ENCODE measurements at regions not wholly inside any gene's neighbourhood (a gene's known extent, or its start where the extent isn't known, plus 50 kb on each side); places are given as distances from the start of the nearest gene placed in this dataset.

DNA sequence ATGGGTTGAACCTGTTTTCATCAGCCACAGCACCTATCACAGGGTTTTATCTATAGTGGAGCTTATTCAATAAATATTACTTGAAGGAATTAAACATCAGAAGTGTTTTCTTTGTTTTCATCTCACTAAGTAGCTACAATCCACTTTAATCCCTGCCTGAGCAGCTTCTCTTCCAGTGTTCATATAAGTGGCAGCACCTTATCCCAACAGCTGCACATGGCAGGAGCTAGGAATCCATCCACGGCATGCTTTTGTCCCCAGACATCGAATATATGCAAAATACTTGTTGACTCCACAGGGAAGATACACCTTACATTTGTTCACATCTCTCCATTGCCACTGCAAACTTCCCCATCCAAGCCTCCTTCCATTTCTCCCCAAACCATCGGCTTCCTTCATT lies 549.8 kb upstream of the FAM241A start:
- no peak overlapping the region for H2AK9ac ChIP-seq (replicated peaks; ENCODE audit: low read depth, low read length, poor library complexity)
- H4K91ac ChIP-seq (ENCODE audit: insufficient read depth, low read depth, low read length): no peak overlapping the region
- no peaks in the 10 kb centered on the region for H3K9me3 ChIP-seq (ENCODE audit: control insufficient read depth, insufficient read depth, low read length)
- dilution Hi-C loops (cut with HindIII; ENCODE audit: low sequenced_read_pairs, unreplicated experiment) (no loop called here), intact Hi-C loops (cut with micrococcal nuclease) (no loop called here), in situ Hi-C loops (cut with MboI; ENCODE audit: low sequenced_read_pairs) (no loop called here)
- no peak overlapping the region for H3K4me3 ChIP-seq (ENCODE audit: insufficient read depth, low read depth, low read length)
- H4K5ac ChIP-seq (ENCODE audit: low read depth, low read length): no peak overlapping the region
- no peak overlapping the region for H3K14ac ChIP-seq (replicated peaks; ENCODE audit: low read depth, low read length)
- no peak overlapping the region for H3K4ac ChIP-seq (ENCODE audit: low read depth, low read length)
- BruUV-seq (replicated peaks): no TSS peak
- H2BK20ac ChIP-seq (ENCODE audit: low read depth, low read length): no peak overlapping the region
- H4K8ac ChIP-seq (ENCODE audit: low read depth in 2 of 2, low read length in 2 of 2): no peak overlapping the region
- no peak overlapping the region for H3K27ac ChIP-seq (ENCODE audit: insufficient read depth, low read length)
- H3K79me1 ChIP-seq (ENCODE audit: low read depth in 1 of 2, low read length in 2 of 2): no peaks in the 10 kb centered on the region
- H2BK120ac ChIP-seq (ENCODE audit: low read depth, low read length): no peak overlapping the region
- no peak overlapping the region for H2AK5ac ChIP-seq (ENCODE audit: low read depth, low read length)
- no peaks in the 10 kb centered on the region for H4K20me1 ChIP-seq (ENCODE audit: insufficient read depth, low read length)
- H3K27me3 ChIP-seq (ENCODE audit: control insufficient read depth, insufficient read depth, low read length): no peaks in the 10 kb centered on the region
- H3K4me1 ChIP-seq (ENCODE audit: control insufficient read depth, insufficient read depth, low read length): no peaks in the 10 kb centered on the region
- TF ChIP-seq NFE2L2 (IDR thresholded peaks at IDR 0.05; ENCODE audit: low read depth, low read length) (no peak), MAFK (IDR thresholded peaks at IDR 0.05; ENCODE audit: low read depth, low read length) (no peak), MAZ (IDR thresholded peaks at IDR 0.05; ENCODE audit: borderline replicate concordance, low read depth, low read length) (no peak), BHLHE40 (IDR thresholded peaks at IDR 0.05; ENCODE audit: low read depth, low read length) (no peak), CHD1 (IDR thresholded peaks at IDR 0.05; ENCODE audit: low read depth, low read length) (no peak), RCOR1 (IDR thresholded peaks at IDR 0.05; ENCODE audit: insufficient replicate concordance, low read length) (no peak), SMC3 (IDR thresholded peaks at IDR 0.05; ENCODE audit: low read depth, low read length) (no peak), POLR2A (IDR thresholded peaks at IDR 0.05; ENCODE audit: low read depth, low read length) (no peak), FOS (IDR thresholded peaks at IDR 0.05; ENCODE audit: low read depth, low read length) (no peak), CEBPB (IDR thresholded peaks at IDR 0.05; ENCODE audit: low read depth, low read length) (no peak), RAD21 (IDR thresholded peaks at IDR 0.05; ENCODE audit: low read length) (no peak), MXI1 (IDR thresholded peaks at IDR 0.05; ENCODE audit: borderline replicate concordance, low read depth, low read length) (no peak), RFX5 (IDR thresholded peaks at IDR 0.05; ENCODE audit: low read depth, low read length) (no peak)
- TF ChIP-seq, protein P1, sequence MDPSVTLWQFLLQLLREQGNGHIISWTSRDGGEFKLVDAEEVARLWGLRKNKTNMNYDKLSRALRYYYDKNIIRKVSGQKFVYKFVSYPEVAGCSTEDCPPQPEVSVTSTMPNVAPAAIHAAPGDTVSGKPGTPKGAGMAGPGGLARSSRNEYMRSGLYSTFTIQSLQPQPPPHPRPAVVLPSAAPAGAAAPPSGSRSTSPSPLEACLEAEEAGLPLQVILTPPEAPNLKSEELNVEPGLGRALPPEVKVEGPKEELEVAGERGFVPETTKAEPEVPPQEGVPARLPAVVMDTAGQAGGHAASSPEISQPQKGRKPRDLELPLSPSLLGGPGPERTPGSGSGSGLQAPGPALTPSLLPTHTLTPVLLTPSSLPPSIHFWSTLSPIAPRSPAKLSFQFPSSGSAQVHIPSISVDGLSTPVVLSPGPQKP (IDR thresholded peaks at IDR 0.05; ENCODE audit: borderline replicate concordance, low read depth, low read length): no peak
- TF ChIP-seq, protein P2, sequence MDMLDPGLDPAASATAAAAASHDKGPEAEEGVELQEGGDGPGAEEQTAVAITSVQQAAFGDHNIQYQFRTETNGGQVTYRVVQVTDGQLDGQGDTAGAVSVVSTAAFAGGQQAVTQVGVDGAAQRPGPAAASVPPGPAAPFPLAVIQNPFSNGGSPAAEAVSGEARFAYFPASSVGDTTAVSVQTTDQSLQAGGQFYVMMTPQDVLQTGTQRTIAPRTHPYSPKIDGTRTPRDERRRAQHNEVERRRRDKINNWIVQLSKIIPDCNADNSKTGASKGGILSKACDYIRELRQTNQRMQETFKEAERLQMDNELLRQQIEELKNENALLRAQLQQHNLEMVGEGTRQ (IDR thresholded peaks at IDR 0.05; ENCODE audit: low read depth, low read length): no peak
- TF ChIP-seq, protein P3, sequence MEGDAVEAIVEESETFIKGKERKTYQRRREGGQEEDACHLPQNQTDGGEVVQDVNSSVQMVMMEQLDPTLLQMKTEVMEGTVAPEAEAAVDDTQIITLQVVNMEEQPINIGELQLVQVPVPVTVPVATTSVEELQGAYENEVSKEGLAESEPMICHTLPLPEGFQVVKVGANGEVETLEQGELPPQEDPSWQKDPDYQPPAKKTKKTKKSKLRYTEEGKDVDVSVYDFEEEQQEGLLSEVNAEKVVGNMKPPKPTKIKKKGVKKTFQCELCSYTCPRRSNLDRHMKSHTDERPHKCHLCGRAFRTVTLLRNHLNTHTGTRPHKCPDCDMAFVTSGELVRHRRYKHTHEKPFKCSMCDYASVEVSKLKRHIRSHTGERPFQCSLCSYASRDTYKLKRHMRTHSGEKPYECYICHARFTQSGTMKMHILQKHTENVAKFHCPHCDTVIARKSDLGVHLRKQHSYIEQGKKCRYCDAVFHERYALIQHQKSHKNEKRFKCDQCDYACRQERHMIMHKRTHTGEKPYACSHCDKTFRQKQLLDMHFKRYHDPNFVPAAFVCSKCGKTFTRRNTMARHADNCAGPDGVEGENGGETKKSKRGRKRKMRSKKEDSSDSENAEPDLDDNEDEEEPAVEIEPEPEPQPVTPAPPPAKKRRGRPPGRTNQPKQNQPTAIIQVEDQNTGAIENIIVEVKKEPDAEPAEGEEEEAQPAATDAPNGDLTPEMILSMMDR (conservative IDR thresholded peaks at IDR 0.05; ENCODE audit: low read depth, low read length): no peak
- H3K36me3 ChIP-seq (ENCODE audit: control insufficient read depth, insufficient read depth, low read length): no peaks in the 10 kb centered on the region
- WGBS, 2 experiments (ENCODE audit: extremely low coverage in 2 of 2, insufficient read length in 1 of 2): 100% methylated on average over 1 of the region's 3 CpGs; no CpG with 5 or more reads in 1 of the 2 experiments
- no peak overlapping the region for H3K23ac ChIP-seq (ENCODE audit: low read depth, low read length)
- H3K56ac ChIP-seq (ENCODE audit: extremely low read depth, insufficient read depth, low read length): no peak overlapping the region
- no peak overlapping the region for H3K9ac ChIP-seq (ENCODE audit: low read depth, low read length)
- H2BK5ac ChIP-seq (ENCODE audit: low read depth, low read length, poor library complexity, severe bottlenecking): no peak overlapping the region
- DNase-seq (no peak), ATAC-seq (ENCODE audit: low read depth) (no peak)
- POLR2A ChIA-PET (ENCODE audit: unreplicated experiment): no interaction called here
- H2BK15ac ChIP-seq (ENCODE audit: low read depth, low read length): no peak overlapping the region
- CTCF ChIA-PET: no interaction called here
- H3K4me2 ChIP-seq (ENCODE audit: low read depth, low read length): no peak overlapping the region
- H2AFZ ChIP-seq (replicated peaks; ENCODE audit: low read length, poor library complexity): no peak overlapping the region
- no peak overlapping the region for H3K18ac ChIP-seq (ENCODE audit: low read depth, low read length)
- no peaks in the 10 kb centered on the region for H3K9me1 ChIP-seq (ENCODE audit: insufficient read depth, low read length)

All from IMR-90 (cell line).